HT1080 (cell line): ENCODE measurements at regions not wholly inside any gene's neighbourhood (a gene's known extent, or its start where the extent isn't known, plus 50 kb on each side); places are given as distances from the start of the nearest gene placed in this dataset.
A peak's percentile ranks its signal among the peaks of the same experiment; 100 is the strongest.

Source experiments
- DNase-seq: peaks from one replicate; pipeline ENCODE4 v3.0.0-alpha.2; 2015; ENCODE audit warnings: low read depth

DNA sequence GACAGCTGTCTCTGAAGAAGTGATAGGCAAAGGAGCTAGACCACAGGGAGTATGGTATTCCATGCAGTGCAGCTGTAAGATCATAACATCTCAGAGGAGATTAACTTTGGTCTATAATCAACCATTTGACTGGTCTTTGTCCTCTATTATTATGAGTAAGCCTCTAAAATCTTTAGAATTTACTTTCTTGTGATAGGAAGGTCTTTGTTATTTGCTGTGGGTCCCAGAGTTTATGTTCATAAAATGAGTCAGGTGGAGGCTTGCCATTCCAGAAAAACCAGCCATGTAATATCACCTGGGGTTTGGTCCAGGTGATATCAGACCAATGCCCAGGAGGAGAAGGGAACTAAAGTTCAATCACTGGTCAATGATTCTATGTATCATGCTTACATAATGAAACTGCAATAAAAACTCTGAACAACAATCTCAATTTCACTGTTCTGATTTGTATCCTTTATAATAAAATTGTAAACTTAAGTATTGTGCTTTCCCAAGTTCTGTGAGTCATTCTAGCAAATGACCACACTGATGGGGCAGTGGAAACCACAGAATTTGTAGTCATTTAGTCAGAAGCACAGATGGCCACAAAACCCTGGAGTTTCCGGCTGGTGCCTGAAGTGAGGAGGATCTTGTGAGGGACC is 239.6 kb upstream of the TRAM1L1 start:
- DNase-seq = peak; percentile 96

DNA sequence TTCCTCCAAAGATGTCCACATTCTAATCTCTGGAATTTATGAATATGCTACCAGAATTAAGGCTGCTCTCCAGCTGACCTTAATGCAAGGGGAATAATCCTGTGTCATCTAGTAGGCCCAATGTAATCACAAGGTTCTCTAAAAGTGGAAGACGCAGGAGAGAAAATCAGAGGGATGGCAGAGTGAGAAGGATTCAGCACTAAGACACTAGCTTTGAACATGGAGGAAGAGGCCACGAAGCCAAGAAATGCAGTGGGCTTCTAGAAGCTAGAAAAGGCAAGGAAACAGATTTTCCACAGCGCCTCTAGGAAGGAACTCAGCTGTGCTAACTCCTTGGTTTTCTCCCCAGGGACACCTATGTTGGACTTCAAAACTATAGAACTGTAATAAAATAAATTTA is 240.7 kb upstream of the TRAM1L1 start:
- no peak for DNase-seq

DNA sequence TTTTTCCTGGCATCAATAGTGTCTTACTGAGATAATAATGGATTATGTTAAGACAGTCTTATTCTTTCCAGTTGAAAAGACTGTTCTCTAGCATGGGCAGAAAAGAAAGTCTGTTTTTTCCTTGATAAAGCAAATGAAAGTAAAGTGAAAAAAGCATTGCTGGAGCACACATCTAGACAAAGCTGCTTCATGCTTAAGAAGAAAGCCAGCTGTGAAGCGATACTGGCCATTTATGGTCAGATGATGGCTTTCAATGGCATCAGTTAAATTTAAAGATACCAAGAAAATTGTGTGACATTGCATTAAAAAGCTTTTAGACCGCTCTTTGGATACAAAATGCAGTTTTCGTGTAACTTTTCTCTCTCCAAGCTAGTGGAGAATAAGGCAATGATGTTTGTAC is 242.1 kb upstream of the TRAM1L1 start:
- DNase-seq = no peak

DNA sequence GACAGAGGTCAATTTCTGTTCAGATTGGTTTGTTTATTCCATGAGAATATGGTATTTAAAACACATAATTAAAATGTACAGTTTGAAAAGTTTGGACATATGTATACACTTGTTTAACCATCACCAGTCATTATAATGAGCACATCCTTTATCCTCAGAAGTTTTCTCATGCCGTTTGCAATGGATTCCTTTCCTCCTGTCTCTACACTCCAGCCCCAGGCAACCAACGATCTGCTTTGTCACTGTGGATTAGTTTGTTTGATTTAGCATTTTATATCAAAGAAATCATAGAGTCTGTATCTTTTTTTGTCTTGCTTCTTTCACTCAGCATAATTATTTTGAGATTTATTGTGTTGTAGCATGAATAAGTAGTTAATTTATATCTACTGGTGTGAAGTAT is 243.0 kb upstream of the TRAM1L1 start:
- no peak for DNase-seq

DNA sequence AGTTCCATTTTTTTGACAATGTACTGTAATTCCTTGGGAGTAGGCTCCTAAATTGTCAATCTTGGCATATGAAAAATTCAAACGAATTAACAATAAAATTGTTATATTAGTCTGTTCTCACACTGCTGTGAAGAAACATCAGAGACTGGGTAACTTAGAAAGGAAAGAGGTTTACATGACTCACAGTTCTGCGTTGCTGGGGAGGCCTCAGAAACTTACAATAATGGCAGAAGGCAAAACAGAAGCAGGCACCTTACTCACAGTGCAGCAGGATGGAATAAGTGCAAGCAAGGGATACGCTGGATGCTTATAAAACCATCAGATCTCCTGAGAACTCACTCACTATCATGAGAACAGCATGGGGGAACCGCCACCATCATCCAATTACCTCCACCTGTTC is 246.4 kb upstream of the TRAM1L1 start:
- peak; percentile 32 for DNase-seq

DNA sequence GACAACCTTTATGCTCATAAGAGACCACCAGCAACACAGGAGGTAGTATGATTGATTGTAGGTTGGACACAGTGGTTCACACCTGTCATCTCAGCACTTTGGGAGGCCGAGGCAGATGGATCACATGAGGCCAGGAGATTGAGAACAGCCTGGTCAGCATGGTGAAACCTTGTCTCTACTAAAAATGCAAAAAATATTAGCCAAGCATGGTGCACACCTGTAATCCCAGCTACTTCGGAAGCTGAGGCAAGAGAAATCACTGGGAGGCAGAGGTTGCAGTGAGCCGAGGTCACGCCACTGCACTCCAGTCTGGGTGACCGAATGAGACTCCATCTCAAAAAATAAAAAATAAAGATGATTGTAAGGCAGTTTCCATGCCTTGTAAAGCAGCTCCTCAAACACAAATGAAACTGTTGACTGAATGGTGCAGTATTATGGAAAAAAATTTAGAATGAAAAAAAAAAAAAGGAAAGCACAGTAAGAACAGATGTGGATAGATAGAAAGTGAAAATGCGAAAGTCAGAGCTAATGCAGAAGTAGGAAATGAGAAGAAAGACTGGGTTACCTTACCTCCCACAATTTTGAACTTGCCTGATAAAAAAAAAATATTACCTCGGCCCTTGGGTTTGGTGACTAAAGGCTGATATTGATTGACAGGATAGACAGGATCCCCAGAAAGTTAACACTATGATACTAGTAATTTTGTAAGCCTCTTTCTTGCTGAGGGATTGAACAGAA is 249.2 kb upstream of the TRAM1L1 start:
- DNase-seq = no peak

DNA sequence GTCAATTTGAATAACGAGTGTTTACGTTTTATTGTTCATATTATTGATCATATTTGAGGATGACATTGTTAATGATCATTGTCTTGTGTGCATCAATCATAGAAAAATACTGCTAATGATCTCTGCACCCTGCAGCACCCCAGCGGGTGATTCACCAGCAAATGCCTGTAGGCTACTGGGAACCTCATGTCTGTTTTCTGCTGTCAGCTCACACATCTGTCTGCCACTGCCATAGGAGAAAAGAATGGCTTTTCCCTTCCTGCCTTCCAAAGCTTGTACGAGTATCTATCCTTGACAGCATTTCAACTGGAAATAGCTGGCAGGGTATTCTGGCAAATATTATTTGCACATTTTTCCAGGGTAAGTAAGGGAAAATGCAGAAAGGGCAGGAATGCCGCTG is 272.1 kb upstream of the TRAM1L1 start:
- no peak for DNase-seq

DNA sequence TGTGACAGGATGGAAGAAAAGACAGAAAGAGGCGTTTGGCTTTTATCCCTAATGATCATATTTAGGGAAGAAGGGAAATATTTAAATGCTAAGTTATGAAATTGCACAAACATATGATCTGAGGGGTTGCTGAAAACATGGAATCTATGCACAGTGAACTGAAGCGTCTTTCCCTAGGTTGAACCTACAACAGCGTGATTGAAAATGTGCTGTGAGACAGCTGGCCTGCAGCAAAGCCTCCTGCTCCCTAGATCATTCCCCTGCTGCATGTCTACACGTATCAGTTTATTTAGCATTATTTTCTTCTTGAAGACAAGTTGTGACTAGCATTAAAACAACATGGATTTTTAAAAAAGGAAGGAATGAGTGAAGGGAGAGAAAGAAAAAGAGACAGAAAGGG is 272.5 kb upstream of the TRAM1L1 start:
- DNase-seq = no peak

DNA sequence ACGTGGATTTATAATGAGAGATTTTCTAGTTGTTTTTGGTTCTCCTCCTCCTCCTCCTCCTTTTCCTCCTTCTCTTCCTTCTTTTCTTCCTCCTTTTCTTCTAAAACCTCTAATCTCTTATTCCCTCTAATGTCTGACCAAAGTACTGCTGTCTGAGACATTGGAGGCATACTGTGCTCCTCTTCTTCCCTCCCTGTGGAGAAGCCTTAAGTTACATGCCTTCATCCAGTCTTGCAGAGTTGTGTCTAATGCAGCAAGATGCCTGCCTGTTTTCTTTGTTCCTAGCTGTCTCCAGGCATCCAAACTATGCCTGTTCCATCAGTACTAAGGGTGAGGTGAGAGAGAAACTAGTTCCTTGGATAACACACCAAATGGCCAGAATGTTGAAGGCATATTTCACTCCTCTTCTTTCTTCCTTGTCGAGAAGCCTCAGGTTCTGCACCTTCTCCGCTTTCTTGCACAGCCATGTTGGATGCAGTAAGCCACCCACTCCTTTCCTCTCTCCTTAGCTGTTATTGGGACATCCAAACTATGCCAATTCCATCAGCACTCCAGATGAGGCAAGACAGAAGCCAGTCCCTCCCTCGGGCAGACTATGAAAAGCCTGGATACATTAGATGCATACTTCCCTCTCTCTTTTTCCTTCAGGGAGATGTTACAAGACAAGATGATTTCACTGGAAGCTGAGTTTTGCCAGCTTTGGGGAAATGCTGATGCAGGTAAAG is 285.7 kb upstream of the TRAM1L1 start:
- no peak for DNase-seq

DNA sequence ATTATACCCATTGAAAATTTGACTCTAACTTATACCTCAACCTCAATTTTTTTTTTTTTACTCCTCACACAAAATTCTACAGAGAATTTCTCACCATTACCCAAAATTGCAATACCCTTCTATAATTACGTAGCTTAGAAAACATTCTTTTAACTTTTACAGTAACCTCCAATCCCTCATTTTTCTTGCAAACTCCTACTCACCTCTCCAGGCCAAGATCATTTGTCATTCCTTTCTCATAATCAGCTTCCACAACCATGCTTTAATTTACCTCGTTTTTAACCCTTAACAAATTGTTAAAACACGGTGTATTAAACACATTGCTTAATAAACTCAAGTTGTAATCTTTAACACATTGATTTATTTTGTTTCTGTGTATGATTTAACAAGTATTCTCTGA is 289.7 kb upstream of the TRAM1L1 start:
- DNase-seq = no peak

DNA sequence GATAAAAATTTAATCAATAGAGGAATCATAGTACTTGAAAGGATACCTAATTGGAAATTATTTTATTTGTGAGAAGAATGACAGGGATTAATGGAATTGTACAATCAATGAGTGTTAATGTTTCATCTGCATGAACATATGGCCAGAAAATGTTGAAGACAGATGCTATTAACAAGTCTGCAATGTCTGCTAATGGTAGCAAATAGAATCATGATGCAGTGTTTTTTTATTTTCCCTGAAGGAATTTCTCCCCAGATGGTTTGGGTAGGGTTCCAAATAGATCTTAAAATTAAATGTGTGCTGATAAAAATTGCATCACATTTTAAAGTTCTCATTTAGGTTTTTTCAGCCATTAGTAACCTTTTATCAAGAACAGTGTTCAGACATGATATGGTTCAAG is 291.3 kb upstream of the TRAM1L1 start:
- no peak for DNase-seq

DNA sequence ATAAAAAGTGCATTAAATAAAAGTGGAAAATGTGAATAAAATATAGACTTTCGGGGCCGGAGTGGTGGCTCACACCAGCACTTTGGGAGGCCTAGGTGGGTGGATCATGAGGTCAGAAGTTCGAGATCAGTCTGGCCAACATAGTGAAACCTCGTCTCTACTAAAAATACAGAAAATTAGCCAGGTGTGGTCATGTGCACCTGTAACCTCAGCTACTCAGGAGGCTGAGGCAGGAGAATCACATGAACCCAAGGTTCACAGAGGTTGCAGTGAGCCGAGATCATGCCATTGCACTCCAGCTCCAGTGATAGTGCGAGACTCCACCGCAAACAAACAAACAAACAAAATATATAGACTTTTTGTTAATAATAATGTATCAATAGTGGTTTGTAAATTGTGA is 293.6 kb upstream of the TRAM1L1 start:
- no peak for DNase-seq

DNA sequence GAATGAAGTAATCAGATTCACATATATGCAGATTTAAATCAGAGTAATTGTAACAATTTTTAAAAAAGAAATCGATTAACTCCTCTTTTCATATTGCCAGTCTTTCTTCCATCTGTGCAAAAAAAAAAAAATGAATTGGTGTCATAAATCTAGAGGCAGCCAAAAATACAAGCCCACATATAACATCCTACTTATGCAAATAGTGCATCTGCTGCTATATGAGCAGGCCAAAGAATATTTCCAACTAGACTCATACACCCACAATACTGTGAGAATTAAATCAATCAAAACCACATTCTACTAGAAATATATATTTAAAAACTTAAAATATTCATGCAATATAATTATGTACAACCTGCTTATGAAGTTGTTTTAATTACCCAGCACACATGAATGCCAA is 298.1 kb upstream of the TRAM1L1 start:
- no peak for DNase-seq

DNA sequence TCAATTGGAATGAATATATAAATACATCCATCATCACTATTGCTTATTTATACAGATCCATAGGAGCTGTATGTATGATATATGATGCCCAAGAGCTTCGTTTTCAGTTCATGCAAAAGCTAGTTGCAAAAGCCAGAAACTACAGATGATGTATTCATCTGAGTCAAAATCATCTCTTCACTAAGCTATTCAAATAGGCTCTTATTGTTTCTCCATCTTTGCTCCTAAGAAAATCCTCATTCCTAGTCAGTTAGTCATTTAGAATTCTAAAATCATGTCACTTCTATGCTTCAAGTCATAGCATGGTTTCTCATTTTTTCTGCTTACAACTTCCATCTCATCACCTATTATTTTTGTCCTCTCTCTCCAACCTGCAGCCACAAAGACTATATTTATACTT is 300.1 kb upstream of the TRAM1L1 start:
- DNase-seq = peak; percentile 43

DNA sequence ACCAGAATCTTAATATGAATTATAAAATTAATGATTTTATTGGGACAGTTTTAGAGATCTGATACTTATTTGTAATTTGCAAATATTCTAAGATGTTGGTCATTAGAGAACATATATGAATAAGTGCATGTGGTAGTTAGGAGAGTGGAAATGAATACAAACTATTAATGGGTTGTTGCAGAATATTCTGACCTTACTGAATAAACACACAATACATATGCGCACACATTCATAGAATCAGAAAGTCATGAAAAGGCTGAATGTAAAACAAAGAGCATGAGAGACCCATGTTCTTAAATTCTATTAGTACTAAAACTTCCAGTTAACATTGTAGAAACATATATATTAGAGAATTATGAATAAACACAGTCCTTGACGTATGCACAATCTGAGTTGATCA is 301.7 kb upstream of the TRAM1L1 start:
- DNase-seq = no peak

DNA sequence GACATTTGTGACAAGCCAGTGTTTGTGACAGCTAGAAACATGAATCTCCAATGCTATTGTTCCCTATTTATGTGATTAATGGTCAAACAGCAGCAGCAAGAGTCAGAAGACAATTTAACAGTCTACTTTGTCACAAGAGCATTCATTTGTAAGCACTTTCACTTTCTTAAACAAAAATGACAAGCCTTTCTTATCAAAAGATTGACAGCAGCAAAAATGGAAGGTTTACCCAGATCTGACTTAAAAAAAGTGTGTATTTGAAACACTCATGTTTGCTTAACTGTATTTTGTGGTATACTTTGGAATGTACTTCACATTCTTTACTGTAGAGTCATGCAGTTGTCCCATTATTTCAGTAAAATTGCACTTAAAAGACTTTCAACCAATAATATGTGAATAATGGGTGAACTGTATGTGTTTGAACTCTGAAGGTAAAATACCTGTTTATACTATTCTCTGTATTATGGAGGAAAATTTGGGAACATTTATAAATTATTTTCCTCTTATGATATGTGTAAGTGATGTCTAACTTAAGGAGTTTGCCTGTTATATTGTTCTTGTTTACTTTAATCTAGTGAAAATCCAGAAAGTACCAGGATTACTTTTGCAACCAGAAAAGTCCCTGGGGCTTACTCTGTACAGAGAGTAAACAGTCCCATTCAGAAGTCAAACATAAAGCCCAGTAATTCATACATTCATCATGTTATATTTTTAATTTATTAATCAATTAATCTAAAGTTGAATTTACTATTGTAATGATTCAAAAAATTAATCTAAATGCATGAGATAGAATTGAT is 314.9 kb upstream of the TRAM1L1 start:
- peak; percentile 88 for DNase-seq

DNA sequence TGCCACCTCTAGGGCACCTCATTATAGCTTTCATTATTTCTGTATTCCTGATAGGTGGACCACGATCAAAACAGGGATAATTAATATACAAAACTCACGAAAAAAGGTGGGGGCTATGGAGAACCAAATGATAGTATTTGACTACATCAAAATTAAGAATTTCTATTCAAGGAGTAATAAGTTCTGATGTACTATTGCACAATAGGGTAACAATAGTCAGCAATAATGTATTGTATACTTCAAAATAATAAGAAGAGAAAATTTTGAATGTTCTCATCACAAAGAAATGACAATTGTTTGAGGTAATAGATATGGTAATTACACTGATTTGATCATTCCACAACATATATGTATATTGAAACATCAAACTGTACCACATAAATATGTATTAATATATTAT is 327.3 kb upstream of the TRAM1L1 start:
- no peak for DNase-seq

DNA sequence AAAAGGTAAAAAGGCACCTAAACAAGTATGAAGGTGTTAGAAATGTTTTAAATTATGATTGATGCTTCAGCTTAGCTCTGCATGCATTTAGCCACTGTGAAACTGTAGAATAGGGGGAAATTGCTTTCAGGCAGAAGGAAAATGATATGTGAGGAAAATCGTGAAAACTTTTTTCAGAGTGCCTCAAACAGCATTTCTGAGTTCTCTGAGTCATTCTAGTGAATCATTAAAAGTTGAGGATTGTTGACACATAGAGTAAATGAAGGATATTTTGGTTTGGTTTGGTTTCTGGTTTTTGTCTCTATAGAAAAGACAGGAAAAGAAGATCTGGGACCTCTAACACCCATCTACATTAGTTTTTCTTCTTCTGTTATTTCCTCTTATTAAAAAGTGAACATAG is 332.5 kb upstream of the TRAM1L1 start:
- DNase-seq = peak; percentile 40

DNA sequence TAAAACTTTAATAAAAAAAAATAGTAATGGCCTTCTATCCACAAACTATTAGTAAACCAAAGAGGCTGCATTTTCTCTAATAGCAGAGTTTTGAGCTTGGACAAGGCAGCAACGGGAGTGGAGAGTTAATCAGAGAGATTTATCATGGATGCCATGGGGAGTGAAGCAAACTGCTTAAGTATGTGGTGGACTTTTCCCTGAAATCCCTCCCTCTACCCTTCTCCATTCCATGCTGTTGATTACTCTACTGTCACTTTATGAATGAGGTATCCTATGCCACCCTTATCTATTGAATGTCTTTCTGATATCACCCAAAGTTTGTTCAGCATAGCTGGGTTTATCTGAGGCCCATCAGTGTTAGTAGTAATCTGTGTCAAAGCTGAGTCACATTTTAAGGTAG is 335.6 kb upstream of the TRAM1L1 start:
- no peak for DNase-seq

DNA sequence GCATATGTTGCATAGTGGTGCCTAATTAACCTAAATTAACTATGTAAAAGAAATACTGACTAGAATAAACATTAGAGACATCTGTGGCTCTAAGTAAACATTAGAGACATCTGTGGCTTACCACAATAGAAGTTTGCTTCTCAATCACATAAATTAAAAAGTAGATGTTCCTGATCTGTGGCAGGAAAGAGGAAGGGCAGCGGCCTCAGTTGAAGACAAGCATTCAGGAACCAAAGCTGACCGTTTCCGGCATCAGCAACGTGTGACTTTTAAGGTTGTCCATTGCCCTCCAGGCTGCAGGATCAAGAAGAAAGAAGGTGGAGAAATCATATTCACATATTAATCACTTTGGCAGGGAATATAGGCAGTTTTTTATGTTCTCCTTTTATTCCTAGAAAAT is 336.3 kb upstream of the TRAM1L1 start:
- no peak for DNase-seq

DNA sequence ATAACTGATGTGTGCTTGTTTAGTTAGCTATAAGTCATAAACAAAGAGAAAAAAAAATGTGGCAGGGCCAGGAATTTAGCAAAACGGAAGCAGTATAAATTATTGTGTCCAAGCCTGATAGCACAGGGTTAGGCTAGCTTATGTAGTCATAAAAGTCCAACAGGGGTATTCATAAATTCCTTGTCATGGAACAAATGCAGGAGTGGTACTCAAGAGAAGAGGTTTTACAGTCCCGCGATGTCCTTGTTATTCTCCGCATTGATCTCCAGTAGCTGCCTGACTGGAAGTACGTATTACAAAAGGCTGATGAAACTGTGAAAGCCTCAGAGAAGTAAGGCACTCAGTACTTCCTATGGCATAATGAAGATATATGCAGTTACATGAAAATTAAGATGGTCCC is 336.9 kb upstream of the TRAM1L1 start:
- DNase-seq = no peak

DNA sequence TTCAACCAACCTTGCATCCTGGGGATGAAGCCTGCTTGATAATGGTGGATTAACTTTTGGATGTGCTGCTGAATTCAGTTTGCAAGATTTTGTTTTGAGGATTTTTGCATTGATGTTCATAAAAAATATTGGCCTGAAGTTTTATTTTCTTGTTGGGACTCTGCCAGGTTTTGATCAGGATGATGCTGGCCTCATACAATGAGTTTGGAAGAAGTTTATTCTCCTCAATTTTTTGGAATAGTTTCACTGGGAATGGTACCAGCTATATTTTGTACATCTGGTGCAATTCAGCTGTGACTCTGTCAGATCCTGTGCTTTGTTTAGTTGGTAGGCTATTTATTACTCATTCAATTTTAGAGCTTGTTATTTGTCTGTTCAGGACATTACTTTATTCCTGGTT is 340.3 kb upstream of the TRAM1L1 start:
- no peak for DNase-seq
